GM18498 (cell line): ENCODE measurements at regions not wholly inside any gene's neighbourhood (a gene's known extent, or its start where the extent isn't known, plus 50 kb on each side); places are given as distances from the start of the nearest gene placed in this dataset.
"Not testable (repeated sequence)": the region's sequence is repeated elsewhere in the genome, so short reads cannot be mapped to it uniquely, and the experiment has no call there.

Experiments
- ATAC-seq: cut with Tn5 transposase; IDR thresholded peaks from one replicate; pipeline ENCODE4 v1.9.1; 2021; ENCODE audit warnings: mild to moderate bottlenecking, moderate library complexity; ENCODE audit not compliant: unreplicated experiment

- ATAC-seq, result not testable (repeated sequence)
These were observed 231.5 kb downstream of the NPIPA7 start for GRCh38 chr16:16610389-16610967.

- not testable (repeated sequence) for ATAC-seq
These were observed 234.3 kb downstream of the NPIPA7 start for GRCh38 chr16:16613212-16613611.

DNA sequence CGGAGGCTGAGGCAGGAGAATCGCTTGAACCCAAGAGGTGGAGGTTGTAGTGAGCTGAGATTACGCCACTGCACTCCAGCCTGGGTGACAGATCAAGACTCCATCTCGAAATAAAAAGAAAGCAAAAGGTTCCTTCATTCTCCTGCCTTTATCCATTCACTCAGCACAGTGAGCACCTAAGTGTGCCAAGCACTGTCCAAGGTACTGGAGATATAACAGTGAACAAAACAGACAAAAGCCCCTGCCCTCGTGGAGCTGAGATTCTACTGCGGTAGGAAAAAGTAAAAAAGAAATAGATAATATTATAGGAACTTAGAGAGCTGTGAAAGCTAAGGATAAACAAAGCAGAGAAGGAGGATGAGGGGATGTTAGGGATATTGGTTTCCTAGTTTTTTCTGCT lies 235.5 kb downstream of the NPIPA7 start:
- ATAC-seq, result not testable (repeated sequence)

GRCh38 chr16:16618963-16619465 lies 240.1 kb downstream of the NPIPA7 start:
- ATAC-seq, result not testable (repeated sequence)

GRCh38 chr16:16624367-16624766 lies 245.4 kb downstream of the NPIPA7 start:
- ATAC-seq, result not testable (repeated sequence)

GRCh38 chr16:16625140-16625539 lies 246.2 kb downstream of the NPIPA7 start:
- ATAC-seq, result not testable (repeated sequence)

DNA sequence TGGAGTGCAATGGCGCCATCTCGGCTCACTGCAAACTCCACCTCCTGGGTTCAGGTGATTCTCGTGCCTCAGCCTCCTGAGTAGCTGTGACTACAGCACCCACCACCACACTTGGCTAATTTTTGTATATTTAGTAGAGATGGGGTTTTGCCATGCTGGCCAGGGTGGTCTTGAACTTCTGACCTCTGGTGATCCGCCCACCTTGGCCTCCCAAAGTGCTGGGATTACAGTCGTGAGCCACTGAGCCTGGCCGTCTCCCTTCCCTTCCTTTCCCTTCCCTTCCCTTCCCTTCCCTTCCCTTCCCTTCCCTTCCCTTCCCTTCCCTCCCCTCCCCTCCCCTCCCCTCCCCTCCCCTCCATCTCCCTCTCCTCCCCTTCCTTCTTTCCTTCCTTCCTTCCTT lies 248.9 kb downstream of the NPIPA7 start:
- ATAC-seq, result not testable (repeated sequence)

DNA sequence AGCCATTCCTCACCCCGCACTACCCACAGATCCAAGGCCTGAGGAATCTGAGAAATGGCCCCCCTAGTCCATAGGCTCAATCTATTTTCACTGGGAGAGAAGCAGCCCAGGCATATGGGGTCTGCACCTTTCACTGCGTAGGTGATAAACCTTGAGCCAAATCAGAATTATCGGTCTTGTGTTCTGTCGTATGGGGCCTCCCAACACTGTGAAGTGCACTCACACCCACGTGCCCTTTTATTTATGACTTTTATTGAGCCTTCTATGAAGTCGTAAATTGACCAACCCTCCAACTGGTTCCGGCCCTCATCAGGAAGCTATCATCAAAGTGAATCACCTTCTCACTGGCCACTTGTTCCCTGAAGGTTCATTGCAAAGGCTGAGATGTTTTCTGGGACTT lies 259.3 kb downstream of the NPIPA7 start:
- ATAC-seq, result not testable (repeated sequence)

DNA sequence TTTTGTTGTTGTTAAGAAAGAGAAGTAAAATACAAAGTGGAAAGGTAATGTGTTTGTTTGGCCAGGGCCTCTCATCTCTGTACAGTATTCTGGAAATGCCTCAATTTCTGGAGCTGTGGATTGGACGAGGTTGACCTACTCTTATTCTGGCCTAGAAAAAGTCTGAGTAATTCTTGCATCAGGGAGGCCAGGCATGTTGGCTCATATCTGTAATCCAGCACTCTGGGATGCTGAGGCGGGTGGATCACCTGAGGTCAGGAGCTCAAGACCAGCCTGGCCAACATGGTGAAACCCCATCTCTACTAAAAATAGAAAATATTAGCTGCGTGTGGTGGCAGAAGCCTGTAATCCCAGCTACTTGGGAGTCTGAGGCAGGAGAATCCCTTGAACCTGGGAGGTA lies 259.8 kb downstream of the NPIPA7 start:
- ATAC-seq, result not testable (repeated sequence)

GRCh38 chr16:16643828-16644227 lies 264.9 kb downstream of the NPIPA7 start:
- not testable (repeated sequence) for ATAC-seq

- ATAC-seq, result not testable (repeated sequence)
These were observed 269.1 kb downstream of the NPIPA7 start for GRCh38 chr16:16648002-16648401.

DNA sequence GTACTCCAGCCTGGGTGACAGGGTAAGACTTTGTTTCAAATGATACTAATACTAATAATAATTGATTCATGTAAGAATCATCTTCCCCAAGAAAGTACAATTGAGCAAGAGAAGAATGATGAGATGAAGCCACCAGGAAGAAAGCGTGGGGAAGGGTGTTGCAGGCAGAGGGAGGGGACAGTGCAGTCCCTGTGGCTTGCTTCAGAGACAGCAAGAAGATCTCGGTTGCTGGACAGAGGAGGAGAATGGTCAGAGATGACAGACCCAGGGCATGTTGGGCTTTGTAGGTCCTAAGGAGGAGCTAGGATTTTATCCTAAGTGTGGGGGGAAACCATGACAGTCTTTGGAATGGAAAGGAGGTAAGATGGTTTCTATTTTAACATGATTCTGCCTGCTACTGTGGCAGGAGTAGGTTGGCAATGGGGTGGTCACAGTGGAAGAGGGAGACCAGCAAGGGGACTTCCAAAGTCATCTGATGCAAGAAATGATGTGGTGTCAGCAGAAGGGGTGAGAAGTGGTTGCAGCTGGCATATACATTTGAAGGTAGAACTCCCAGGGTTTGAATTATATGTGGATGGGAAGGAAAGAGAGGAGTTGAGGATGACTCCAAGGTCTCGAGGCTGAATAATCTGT lies 293.4 kb downstream of the NPIPA7 start:
- not testable (repeated sequence) for ATAC-seq

DNA sequence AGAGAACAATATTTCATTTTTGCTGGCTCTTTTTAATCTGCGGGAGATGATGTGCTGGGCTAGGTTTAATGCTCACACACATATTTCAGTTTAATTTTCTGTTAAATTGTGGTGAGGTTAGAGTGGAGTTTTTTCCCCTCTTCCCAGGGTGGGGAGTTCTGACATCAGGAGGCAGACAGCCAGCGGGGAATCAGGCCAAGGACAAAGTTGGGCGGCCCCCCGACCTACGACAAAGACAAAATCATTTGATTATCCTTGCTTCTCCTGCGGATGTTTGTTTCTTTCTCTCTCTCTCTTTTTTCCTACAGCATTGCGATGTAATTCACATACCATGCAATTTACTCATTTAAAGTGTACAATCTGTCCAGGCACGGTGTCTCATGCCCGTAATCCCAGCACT lies 295.9 kb downstream of the NPIPA7 start:
- not testable (repeated sequence) for ATAC-seq

GRCh38 chr16:16721849-16722248 lies 342.9 kb downstream of the NPIPA7 start:
- ATAC-seq, result not testable (repeated sequence)

- ATAC-seq, result not testable (repeated sequence)
These were observed 343.7 kb downstream of the NPIPA7 start for GRCh38 chr16:16722666-16723065.

DNA sequence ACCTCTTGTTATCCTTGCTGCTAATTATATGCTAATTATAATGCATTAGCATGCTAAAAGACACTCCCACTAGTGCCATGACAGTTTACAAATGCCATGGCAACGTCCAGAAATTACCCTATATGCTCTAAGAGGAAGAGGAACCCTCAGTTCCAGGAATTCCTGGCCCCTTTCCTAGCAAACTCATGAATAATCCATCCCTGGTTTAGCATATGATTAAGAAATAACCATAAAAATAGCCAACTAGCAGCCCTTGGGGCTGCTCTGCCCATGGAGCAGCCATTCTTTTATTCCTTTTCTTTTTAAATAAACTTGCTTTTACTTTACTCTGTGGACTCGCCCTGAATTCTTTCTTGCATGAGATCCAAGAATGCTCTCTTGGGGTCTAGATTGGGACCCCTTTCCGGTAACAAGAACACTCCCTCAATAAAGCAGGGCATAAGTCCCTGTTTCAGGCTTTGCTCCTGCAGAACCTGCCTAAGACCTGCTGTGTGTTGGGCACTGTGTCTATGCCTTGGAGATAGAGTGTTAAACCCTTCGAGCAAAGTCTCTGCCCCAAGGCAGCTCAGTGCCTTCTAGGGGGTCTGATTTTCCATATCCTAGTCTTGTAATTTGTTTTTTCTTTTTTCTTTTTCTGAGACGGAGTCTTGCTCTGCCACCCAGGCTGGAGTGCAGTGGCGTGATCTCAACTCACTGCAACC lies 345.0 kb downstream of the NPIPA7 start:
- not testable (repeated sequence) for ATAC-seq

- ATAC-seq, result not testable (repeated sequence)
These were observed 348.1 kb downstream of the NPIPA7 start for GRCh38 chr16:16727048-16727447.

DNA sequence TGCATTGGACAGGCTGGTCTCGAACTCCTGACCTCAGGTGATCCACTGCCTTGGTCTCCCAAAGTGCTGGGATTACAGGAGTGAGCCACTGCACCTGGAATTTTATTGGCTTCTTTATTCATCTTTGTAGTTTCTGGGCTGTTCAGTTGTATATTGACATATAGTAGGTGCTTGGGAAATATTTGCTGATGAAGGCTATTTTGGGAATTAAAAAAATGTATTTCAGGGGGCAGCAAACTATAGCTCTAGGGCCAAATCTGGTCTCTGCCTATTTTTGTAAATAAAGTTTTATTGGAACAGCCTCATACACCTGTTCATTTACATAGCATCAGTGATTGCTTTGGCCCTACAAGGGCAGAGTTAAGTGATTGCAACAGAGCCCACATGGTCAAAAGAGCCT lies 363.6 kb downstream of the NPIPA7 start:
- ATAC-seq, result not testable (repeated sequence)

DNA sequence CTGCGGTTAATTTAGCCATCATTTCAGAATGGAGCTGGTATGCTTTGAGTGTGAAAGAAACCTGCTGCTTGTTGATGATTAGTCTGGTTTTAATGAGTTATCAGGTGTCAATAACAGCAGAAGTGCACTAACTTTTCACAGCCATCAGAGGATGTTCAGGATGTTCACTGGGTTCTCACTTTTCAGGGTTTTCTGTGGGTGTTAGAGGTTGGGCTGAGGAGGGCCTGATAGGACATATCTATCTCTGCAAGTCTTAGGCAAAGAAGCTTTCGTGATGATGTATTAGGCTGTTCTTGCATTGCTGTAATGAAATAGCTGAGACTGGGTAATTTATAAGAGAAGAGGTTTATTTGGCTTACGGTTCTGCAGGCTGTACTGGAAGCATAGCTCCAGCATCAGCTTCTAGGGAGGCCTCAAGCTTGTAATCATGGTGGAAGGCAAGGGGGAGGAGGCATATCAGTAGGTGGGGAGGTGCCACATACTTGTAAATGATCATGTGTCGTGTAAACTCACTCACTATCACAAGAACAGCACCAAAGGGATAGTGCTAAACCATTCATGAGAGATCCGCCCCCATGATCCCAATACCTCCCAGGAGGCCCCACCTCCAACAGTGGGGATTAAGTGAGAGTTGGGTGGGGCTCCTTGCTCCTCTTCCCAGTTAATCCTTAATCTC lies 376.2 kb downstream of the NPIPA7 start:
- ATAC-seq, result not testable (repeated sequence)

DNA sequence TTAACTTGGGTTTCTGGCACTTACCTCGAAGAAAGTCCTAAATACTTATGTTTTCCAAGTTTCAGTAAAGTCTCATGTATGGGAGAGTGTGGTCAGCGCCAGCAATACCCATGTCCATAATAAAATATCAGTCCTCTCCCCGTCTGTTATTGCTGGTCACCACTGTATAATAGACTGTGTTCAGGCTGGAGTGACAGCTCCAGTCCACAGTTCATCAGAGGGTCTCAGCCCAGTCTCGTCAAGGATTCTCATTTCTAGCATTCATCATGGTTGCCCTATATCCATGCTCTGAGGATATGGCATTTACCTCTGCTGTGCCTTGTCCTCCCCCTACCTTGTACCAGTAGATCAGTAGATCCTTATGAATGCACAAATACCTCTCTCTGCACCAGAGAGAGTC lies 384.5 kb downstream of the NPIPA7 start:
- ATAC-seq, result no peak

GRCh38 chr16:16770717-16771116 lies 391.8 kb downstream of the NPIPA7 start:
- not testable (repeated sequence) for ATAC-seq
